Forelimb muscle (tissue), 1 donor: ENCODE measurements at regions not wholly inside any gene's neighbourhood (a gene's known extent, or its start where the extent isn't known, plus 50 kb on each side); places are given as distances from the start of the nearest gene placed in this dataset.

Source experiments
- DNase-seq: peaks from one replicate; pipeline ENCODE4 v3.0.0-alpha.2; 2013; ENCODE audit warnings: low read depth

DNA sequence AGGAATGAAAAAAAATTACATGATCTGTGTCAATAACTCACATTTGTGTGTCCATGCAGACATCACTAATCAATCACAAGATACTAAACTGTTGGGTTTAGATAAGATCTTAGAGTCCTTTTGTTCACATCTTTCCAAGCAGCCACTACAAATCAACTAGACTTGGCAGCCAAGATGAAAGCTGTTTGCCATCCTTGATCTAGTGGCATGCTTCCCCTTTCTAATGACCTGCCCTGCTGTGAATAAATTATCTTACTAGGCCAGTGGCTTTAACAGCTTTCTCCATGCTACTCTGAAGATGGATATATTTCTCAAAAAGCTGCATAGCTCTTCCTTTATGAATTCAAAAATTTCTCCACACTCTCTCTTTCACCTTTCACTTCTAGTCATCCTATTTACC is 1338.0 kb upstream of the ACVR2A start:
- DNase-seq = no peak

DNA sequence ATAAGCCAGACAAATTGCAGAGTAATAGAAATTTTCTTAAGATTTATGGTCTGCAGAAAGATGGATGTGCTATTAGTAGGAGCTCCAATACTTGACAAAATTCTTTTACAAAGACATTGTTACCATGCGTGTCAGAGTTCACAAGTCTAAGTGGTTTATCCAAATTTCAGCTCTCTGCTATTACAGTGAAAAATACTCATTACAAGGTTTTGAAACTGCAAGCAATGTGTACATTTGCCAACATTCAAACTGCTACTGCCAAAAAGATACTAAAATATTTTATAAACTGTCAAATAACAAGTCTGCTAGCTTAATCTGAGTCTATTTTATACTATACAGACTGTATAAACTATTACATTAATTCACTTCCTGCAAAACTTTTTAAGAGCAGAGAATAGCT is 1341.5 kb upstream of the ACVR2A start:
- DNase-seq = no peak

- DNase-seq = no peak
Measured at GRCh38 chr2:146496248-146496647, 1348.6 kb upstream of the ACVR2A start.

DNA sequence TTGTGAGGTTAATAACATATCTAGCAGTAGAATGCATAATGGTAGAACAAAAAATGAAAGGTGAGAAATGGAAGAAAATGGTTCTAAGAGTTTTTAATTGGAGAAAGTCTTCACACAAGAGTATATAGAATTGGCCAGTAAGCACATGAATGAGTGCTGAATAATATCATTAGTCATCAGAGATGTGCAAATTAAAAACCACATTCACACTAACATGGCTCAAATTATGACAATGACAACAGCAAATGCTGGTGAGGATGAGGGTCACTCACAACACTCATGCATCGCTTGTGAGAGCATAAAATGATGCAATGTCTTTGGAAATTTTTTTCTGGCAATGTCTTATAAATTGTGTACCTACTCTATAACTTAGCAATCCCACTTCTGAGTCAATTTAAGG is 1355.4 kb upstream of the ACVR2A start:
- no peak for DNase-seq

- DNase-seq = no peak
Measured at GRCh38 chr2:146481629-146482028, 1363.2 kb upstream of the ACVR2A start.

- no peak for DNase-seq
Measured at GRCh38 chr2:146477383-146477782, 1367.4 kb upstream of the ACVR2A start.

- no peak for DNase-seq
Measured at GRCh38 chr2:146468578-146468977, 1376.3 kb upstream of the ACVR2A start.

DNA sequence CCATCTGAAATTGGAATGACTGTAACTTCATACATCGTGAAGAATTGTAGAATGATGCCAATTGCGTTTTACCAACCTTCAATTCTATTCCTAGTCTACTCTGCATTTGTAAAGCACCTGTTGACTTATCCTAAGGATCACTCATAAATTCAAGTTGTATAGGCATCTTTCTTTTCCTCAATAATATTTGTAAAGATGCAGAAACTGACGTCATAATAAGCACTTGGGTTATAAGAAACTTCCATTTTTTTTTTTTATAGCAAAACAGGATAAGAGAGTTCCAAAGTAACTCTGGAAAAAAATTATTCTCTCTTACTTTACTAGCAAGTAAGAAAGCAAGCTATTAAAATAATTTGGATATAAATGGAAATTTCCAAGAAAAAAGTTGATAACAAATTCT is 1377.4 kb upstream of the ACVR2A start:
- DNase-seq = no peak

- DNase-seq = no peak
Measured at GRCh38 chr2:146465460-146465859, 1379.4 kb upstream of the ACVR2A start.

GRCh38 chr2:146461068-146461467 is 1383.8 kb upstream of the ACVR2A start:
- DNase-seq = no peak

DNA sequence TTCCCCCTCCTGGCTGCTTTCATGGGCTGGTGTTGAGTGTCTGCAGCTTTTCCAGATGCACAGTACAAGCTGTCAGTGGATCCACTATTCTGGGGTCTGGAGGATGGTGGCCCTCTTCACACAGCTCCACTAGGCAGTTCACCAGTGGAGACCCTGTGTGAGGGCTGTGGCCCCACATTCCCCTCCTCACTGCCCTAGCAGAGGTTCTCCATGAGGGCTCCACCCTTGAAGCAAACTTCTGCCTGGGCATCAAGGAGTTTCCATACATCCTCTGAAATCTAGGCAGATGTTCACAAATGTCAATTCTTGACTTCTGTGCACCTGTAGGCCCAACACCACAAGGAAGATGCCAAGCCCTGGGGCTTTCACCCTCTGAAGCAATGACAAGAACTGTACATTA is 1386.2 kb upstream of the ACVR2A start:
- DNase-seq = no peak

GRCh38 chr2:146457221-146457620 is 1387.6 kb upstream of the ACVR2A start:
- DNase-seq = no peak

DNA sequence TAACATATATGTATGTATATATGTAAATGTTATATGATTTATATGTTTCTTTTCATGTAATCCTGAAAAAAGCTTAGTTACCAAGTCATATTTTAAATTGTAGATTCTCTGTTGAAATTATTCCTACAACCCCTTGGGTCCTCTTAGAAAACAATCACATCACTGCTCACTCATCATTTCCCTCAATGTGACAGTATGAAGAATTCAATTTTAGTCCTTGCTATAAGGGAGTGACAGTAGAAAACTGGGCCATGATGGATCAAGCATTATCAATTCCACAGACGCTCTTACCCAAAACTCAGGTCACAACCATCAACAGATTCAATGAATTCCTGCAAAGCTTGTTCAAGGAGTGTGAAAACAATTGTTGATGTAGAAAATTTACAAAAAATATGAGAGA is 1389.5 kb upstream of the ACVR2A start:
- DNase-seq = no peak

DNA sequence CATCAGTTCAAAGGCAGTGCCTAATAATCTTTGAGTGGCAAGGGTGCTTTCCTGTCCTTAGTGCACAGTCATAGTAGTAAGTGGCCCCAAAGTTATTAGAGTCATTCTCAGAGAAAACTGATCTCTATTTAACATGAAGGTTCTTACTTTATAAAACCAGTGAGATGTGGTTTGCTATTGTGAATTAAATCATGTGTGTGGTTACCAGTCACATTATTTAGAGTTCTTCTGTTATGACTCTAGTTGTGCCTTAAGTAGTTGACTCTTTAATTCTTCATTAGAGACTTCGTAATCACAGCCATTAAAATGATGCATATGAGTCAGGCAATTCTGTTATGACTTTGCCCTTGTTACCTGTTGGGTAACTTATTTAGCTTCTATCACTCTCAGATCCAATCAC is 1392.9 kb upstream of the ACVR2A start:
- DNase-seq = no peak

- DNase-seq = no peak
Measured at GRCh38 chr2:146450131-146450530, 1394.7 kb upstream of the ACVR2A start.

- DNase-seq = no peak
Measured at GRCh38 chr2:146444987-146445386, 1399.8 kb upstream of the ACVR2A start.

DNA sequence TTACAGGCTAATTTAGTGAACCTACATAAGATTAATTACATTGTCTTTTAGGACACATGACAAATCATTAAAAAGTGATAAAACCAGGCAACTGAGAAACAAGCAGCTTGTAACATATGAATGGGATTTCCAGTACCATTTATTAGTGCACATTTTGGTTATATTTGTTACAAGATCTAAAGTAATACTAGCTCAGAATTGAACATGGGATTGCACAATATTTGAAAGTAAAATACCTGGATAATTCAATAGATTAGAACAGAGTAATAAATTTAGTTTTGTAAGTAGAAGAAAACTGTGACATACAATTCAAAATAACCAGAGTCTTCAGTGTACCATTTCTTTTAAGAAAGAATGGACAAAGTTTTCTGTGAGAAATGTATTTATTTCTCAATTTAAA is 1400.7 kb upstream of the ACVR2A start:
- no peak for DNase-seq

DNA sequence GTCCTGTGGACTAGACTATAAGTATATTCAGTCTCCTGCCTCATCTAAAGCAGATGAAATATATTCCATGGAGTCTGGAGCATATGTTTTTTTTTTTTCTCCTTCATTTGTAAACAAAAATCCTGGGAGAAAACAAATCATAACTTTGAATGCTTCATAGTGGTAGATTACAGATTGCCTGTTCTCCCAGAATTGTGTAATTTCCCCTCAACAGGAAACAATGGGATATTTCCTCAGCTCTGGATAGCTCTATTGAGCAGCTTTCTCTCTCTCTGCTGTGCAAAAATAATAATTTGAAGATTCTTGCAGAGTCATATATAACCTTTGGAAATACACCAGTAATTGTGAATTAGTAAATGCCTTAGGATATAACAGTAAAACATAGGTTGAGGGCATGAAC is 1406.6 kb upstream of the ACVR2A start:
- DNase-seq = no peak

DNA sequence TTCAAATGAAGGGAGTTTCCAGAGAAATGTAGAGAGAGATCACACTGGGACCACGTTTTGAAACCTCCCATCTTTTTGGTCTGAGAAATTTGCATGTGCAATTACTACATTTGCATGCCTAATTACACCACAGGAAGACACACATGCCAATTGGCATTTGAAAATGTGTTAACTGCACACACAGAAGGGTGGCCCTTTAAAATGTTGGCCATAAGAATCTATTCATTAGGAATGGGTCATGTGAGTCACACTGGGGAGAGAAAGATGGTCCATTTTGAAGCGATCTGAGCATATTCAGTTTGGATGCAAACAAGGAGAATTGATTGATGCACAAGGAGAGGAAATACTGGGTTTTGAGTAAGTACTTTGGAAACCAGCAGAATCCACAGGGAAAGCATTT is 1407.1 kb upstream of the ACVR2A start:
- DNase-seq = no peak

- no peak for DNase-seq
Measured at GRCh38 chr2:146433116-146433875, 1411.5 kb upstream of the ACVR2A start.

DNA sequence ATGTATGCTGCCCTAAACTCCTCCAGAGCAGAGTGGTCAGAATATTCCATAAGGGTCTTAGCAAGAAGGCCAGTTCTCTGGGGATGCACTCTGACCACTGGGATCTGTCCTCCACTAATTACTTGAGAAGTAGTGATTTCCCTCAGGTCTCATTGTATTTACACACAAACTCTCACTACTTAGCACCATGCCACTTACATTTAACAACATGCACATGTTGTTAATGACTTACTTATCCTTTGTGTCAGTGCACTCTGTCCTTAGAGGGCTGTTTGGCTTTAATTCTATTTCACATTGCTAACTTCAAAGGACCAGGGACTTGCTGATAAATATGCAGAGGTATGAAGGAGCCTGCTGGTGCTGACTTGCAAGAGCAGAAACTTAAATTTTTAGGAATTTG is 1415.5 kb upstream of the ACVR2A start:
- DNase-seq = no peak

DNA sequence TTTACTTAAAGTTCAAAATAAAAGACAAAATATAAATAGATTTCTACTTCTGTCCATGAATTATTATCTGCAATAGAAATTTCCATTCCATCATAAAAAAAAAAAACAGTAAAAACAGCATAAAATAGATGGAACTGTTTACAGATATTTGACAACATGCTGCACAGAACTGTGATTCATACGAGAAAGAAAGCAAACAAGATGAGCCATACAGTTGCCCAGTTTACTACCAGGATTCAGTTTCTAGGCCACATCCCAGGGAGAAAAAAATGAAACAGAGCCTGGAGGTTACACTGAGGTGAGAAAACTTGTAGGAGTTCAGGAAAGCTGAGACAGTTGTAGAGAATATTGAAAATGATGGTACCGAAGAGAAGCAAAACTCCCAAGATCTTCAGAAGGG is 1426.9 kb upstream of the ACVR2A start:
- no peak for DNase-seq

GRCh38 chr2:146415291-146415690 is 1429.5 kb upstream of the ACVR2A start:
- no peak for DNase-seq

DNA sequence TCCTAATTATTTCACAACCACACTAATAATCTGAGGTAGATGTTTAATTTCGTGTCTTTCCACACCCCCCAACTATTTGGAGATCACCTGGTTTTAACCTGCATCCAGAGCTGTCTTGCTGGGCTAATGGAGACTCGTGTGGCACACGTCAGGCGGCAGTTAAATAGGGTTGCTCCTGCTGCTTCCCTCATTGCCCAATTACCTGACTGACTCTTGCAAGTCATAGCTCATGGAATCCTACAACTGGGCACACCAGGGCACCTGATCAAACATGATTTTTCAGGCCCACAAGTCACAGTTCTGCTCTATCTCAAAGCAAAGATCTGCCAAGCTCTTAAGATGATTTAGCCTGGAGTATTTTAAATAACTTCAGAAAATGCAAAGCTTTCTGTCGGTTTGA is 1430.4 kb upstream of the ACVR2A start:
- no peak for DNase-seq
